ENCODE measurements at regions not wholly inside any gene's neighbourhood (a gene's known extent, or its start where the extent isn't known, plus 50 kb on each side); places are given as distances from the start of the nearest gene placed in this dataset.
A peak's percentile ranks its signal among the peaks of the same experiment; 100 is the strongest.
"Not testable (repeated sequence)": the region's sequence is repeated elsewhere in the genome, so short reads cannot be mapped to it uniquely, and the experiment has no call there.

- H3K27ac Mint-ChIP-seq, H3K36me3 Mint-ChIP-seq, H3K4me1 Mint-ChIP-seq, DNase-seq, H3K9me3 Mint-ChIP-seq, CTCF ChIA-PET, H3K4me3 Mint-ChIP-seq: not testable (repeated sequence)
- peaks cover 19% of the 10 kb centered on the region for H3K27me3 Mint-ChIP-seq
Observed at GRCh38 chr1:2851918-2852317, 50.4 kb upstream of the TTC34 start.

GRCh38 chr1:2853711-2854110, 52.2 kb upstream of the TTC34 start:
- no peak for DNase-seq
- CTCF ChIA-PET: no interaction called here
- H3K4me3 Mint-ChIP-seq: no peak overlapping the region
- H3K9me3 Mint-ChIP-seq: peaks cover 6% of the 10 kb centered on the region
- no peaks in the 10 kb centered on the region for H3K4me1 Mint-ChIP-seq
- H3K36me3 Mint-ChIP-seq: no peaks in the 10 kb centered on the region
- peaks cover 12% of the 10 kb centered on the region for H3K27me3 Mint-ChIP-seq
- H3K27ac Mint-ChIP-seq: no peak overlapping the region

GRCh38 chr1:2854151-2854550, 52.7 kb upstream of the TTC34 start:
- H3K27me3 Mint-ChIP-seq: peaks cover 8% of the 10 kb centered on the region
- H3K4me3 Mint-ChIP-seq: no peak overlapping the region
- H3K9me3 Mint-ChIP-seq: peaks cover 8% of the 10 kb centered on the region
- no peaks in the 10 kb centered on the region for H3K4me1 Mint-ChIP-seq
- H3K36me3 Mint-ChIP-seq: no peaks in the 10 kb centered on the region
- CTCF ChIA-PET: no interaction called here
- no peak for DNase-seq
- H3K27ac Mint-ChIP-seq: no peak overlapping the region

GRCh38 chr1:2854611-2855010, 53.1 kb upstream of the TTC34 start:
- no peak overlapping the region for H3K27ac Mint-ChIP-seq
- CTCF ChIA-PET: no interaction called here
- no peak for DNase-seq
- no peaks in the 10 kb centered on the region for H3K36me3 Mint-ChIP-seq
- H3K9me3 Mint-ChIP-seq: peaks cover 8% of the 10 kb centered on the region
- no peaks in the 10 kb centered on the region for H3K4me1 Mint-ChIP-seq
- peaks cover 4% of the 10 kb centered on the region for H3K27me3 Mint-ChIP-seq
- H3K4me3 Mint-ChIP-seq: no peak overlapping the region

GRCh38 chr1:2855206-2856065, 53.9 kb upstream of the TTC34 start:
- no peak for DNase-seq
- H3K9me3 Mint-ChIP-seq: peaks cover 8% of the 10 kb centered on the region
- no peak overlapping the region for H3K4me3 Mint-ChIP-seq
- peaks cover 4% of the 10 kb centered on the region for H3K27me3 Mint-ChIP-seq
- CTCF ChIA-PET: no interaction called here
- H3K4me1 Mint-ChIP-seq: no peaks in the 10 kb centered on the region
- no peak overlapping the region for H3K27ac Mint-ChIP-seq
- no peaks in the 10 kb centered on the region for H3K36me3 Mint-ChIP-seq

GRCh38 chr1:2856066-2856390, 54.5 kb upstream of the TTC34 start:
- H3K36me3 Mint-ChIP-seq: no peaks in the 10 kb centered on the region
- peaks cover 4% of the 10 kb centered on the region for H3K27me3 Mint-ChIP-seq
- peaks cover 8% of the 10 kb centered on the region for H3K9me3 Mint-ChIP-seq
- H3K27ac Mint-ChIP-seq: no peak overlapping the region
- CTCF ChIA-PET: no interaction called here
- no peaks in the 10 kb centered on the region for H3K4me1 Mint-ChIP-seq
- DNase-seq: no peak
- no peak overlapping the region for H3K4me3 Mint-ChIP-seq

- H3K4me1 Mint-ChIP-seq: no peaks in the 10 kb centered on the region
- no peaks in the 10 kb centered on the region for H3K36me3 Mint-ChIP-seq
- peaks cover 8% of the 10 kb centered on the region for H3K9me3 Mint-ChIP-seq
- no peak for DNase-seq
- no peak overlapping the region for H3K4me3 Mint-ChIP-seq
- H3K27ac Mint-ChIP-seq: no peak overlapping the region
- CTCF ChIA-PET: no interaction called here
- H3K27me3 Mint-ChIP-seq: peaks cover 4% of the 10 kb centered on the region
Observed at GRCh38 chr1:2856676-2857375, 55.3 kb upstream of the TTC34 start.

- DNase-seq: no peak
- no peak overlapping the region for H3K4me3 Mint-ChIP-seq
- no peaks in the 10 kb centered on the region for H3K36me3 Mint-ChIP-seq
- H3K27ac Mint-ChIP-seq: no peak overlapping the region
- CTCF ChIA-PET: no interaction called here
- H3K27me3 Mint-ChIP-seq: peaks cover 4% of the 10 kb centered on the region
- H3K4me1 Mint-ChIP-seq: no peaks in the 10 kb centered on the region
- H3K9me3 Mint-ChIP-seq: peaks cover 8% of the 10 kb centered on the region
Observed at GRCh38 chr1:2857521-2857920, 56.0 kb upstream of the TTC34 start.

- H3K36me3 Mint-ChIP-seq: no peaks in the 10 kb centered on the region
- H3K27ac Mint-ChIP-seq: peak overlapping the region; percentile 85
- H3K4me1 Mint-ChIP-seq: no peaks in the 10 kb centered on the region
Observed at GRCh38 chr1:2858676-2859075, 57.2 kb upstream of the TTC34 start.

GRCh38 chr1:2859219-2859880, 57.9 kb upstream of the TTC34 start:
- H3K4me1 Mint-ChIP-seq: peaks cover 2% of the 10 kb centered on the region
- no peak overlapping the region for H3K4me3 Mint-ChIP-seq
- H3K27ac Mint-ChIP-seq: no peak overlapping the region
- CTCF ChIA-PET: no interaction called here
- H3K36me3 Mint-ChIP-seq: no peaks in the 10 kb centered on the region
- DNase-seq: no peak
- H3K9me3 Mint-ChIP-seq: peaks cover 8% of the 10 kb centered on the region
- peaks cover 4% of the 10 kb centered on the region for H3K27me3 Mint-ChIP-seq

More at GRCh38 chr1:2858676-2859075, 57.2 kb upstream of the TTC34 start:
- peaks cover 4% of the 10 kb centered on the region for H3K27me3 Mint-ChIP-seq
- H3K4me3 Mint-ChIP-seq: no peak overlapping the region
- CTCF ChIA-PET: no interaction called here
- H3K9me3 Mint-ChIP-seq: peaks cover 8% of the 10 kb centered on the region
- DNase-seq: no peak

GRCh38 chr1:2859881-2860430, 58.5 kb upstream of the TTC34 start:
- no peak overlapping the region for H3K4me3 Mint-ChIP-seq
- peaks cover 2% of the 10 kb centered on the region for H3K4me1 Mint-ChIP-seq
- DNase-seq: no peak
- H3K27me3 Mint-ChIP-seq: peaks cover 4% of the 10 kb centered on the region
- no peak overlapping the region for H3K27ac Mint-ChIP-seq
- CTCF ChIA-PET: no interaction called here
- H3K36me3 Mint-ChIP-seq: no peaks in the 10 kb centered on the region
- peaks cover 8% of the 10 kb centered on the region for H3K9me3 Mint-ChIP-seq

- Mint-ChIP-seq H3K9me3 (peaks cover 8% of the 10 kb centered on the region), H3K4me3 (no peak overlapping the region), H3K27me3 (peaks cover 4% of the 10 kb centered on the region), H3K27ac (no peak overlapping the region), H3K4me1 (peaks cover 2% of the 10 kb centered on the region), H3K36me3 (no peaks in the 10 kb centered on the region)
- CTCF ChIA-PET: no interaction called here
- DNase-seq: no peak
Observed at GRCh38 chr1:2860476-2861142, 59.1 kb upstream of the TTC34 start.

GRCh38 chr1:2861143-2861987, 59.9 kb upstream of the TTC34 start:
- H3K27me3 Mint-ChIP-seq: peaks cover 4% of the 10 kb centered on the region
- H3K4me3 Mint-ChIP-seq: no peak overlapping the region
- H3K36me3 Mint-ChIP-seq: no peaks in the 10 kb centered on the region
- CTCF ChIA-PET: no interaction called here
- DNase-seq: no peak
- H3K4me1 Mint-ChIP-seq: peaks cover 2% of the 10 kb centered on the region
- H3K9me3 Mint-ChIP-seq: peaks cover 8% of the 10 kb centered on the region
- no peak overlapping the region for H3K27ac Mint-ChIP-seq

Measured in activated naive CD4-positive, alpha-beta T cell treated with anti-CD3 and anti-CD28 coated beads, Interleukin-2, amount 10 ng/mL, durations not matched to agents 7 days and 5 days (primary cell).